Ovary (tissue), 3 donors: ENCODE measurements at regions not wholly inside any gene's neighbourhood (a gene's known extent, or its start where the extent isn't known, plus 50 kb on each side); places are given as distances from the start of the nearest gene placed in this dataset.

Experiments used
- CTCF ChIP-seq, 3 donors: fragments of 450-650 bp in 2 of 3; fragments of 200-600 bp in 1 of 3; IDR thresholded peaks; one replicate each; pipeline versions ENCODE4 v1.5.1 to v1.8.0; 2016 to 2022; ENCODE audit warnings: antibody characterized with exemption in 3 of 3, mild to moderate bottlenecking in 1 of 3
- EP300 ChIP-seq: sonication (generic); formaldehyde crosslinking; IDR thresholded peaks from one replicate; pipeline ENCODE4 v1.6.1; 2017; ENCODE audit warnings: antibody characterized with exemption
- POLR2A ChIP-seq: fragments of 450-650 bp; IDR thresholded peaks from one replicate; pipeline ENCODE4 v1.6.1; 2017; ENCODE audit warnings: antibody characterized with exemption, mild to moderate bottlenecking, moderate library complexity
- donor health status: DM: no; HTN: no; CAD: no.

- TF ChIP-seq CTCF (IDR thresholded peaks at IDR 0.05) (no peak), POLR2A (no peak), EP300 (no peak)
Observed at GRCh38 chr21:38954588-38955004, 148.9 kb downstream of the ETS2 start.
